ENCODE measurements at regions not wholly inside any gene's neighbourhood (a gene's known extent, or its start where the extent isn't known, plus 50 kb on each side); places are given as distances from the start of the nearest gene placed in this dataset.

DNA sequence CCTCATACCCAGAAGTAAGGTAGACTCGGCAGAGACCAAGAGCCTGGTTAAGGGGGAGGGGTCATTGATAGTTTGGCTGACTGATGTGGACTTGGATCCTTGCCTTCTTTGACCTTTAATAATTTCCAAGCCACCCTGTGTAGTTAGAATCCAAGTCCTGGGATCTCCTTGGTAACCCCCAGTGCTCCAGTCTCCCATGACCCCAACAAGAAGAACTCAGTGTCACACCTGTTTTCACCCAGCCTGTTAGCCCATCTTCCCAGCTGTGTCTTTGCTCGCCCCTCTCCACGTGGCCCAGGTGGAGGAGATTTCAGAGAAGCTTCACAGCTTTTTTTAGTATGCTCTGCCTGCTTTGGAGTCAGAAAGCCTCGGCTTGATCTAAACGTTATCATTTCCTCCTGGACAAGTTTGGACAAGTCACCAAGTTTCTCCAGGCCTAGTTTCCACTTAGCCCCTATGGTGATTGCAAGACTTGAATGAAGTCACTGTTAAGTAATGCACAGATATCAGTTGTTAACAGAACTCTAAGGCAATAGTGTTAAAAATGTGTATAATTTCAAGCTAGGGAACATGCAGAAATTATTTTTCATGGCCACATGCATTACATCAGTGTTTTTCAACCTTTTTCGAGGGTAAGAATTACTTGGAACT lies 170.0 kb downstream of the TMEM38B start:
- no peak for DNase-seq

DNA sequence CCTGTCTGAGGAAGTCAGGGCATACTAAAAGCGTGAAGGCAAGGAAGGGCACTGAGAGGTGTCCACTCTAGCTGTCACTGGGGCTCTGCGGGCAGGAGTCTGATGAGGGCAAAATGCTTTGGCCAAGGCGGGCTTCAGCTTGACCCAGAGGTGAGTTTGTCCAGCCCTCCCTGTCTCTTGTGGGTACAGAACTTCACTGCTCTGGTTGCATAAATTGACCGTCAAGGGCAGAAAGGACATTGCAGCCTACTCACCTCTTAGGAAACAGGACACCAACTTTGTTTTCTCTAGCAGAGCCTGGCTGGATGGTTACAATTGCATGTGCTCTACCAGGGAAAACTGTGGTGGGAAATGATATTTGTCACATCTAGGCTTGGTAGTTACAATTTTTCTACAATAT lies 170.9 kb downstream of the TMEM38B start:
- no peak for DNase-seq

GRCh38 chr9:105871540-105871939 lies 177.2 kb downstream of the TMEM38B start:
- DNase-seq, result no peak

- DNase-seq, result no peak
These were observed 179.5 kb downstream of the TMEM38B start for GRCh38 chr9:105873801-105874200.

- DNase-seq, result no peak
These were observed 183.4 kb downstream of the TMEM38B start for GRCh38 chr9:105877721-105878120.

DNA sequence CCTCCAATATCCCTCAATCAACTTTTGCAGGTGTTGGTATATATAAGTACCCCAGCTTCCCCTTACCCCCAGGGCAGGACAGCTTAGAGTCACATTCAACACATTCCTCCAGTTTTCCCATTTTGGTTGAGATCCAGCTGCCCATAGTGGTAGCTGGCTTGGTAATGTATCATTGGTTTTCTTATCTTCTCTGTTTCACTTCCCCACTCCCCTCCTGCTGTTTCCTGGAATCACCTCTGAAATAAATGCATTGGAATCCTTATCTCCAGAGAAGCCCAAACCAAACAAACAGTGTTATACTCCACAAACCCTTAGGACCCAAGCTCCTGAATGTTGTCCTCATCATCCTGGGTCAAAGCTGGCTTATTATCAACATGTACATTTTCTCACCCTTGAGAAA lies 184.8 kb downstream of the TMEM38B start:
- DNase-seq, result no peak

DNA sequence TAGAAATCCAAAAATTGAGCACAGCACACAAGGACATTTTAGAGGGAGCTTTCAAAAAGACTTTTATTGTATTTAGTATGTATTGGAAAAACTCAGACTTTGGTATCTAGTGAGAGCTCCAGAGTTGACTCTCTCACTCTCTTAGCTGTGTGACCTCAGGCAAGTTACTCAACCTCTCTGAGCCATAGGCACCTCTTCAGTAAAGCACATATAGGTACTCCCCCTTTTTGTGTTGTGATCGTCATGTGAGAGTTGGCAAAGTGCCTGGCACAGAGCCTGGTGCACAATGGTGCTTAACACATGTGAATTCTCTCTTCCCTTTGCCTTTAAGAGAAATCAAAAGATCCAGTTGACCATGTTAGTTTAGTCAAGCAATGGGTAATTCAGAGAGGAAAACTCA lies 186.2 kb downstream of the TMEM38B start:
- DNase-seq, result no peak

- no peak for DNase-seq
These were observed 186.7 kb downstream of the TMEM38B start for GRCh38 chr9:105881021-105881420.

GRCh38 chr9:105881654-105882349 lies 187.5 kb downstream of the TMEM38B start:
- peak; percentile 33 to 81 for DNase-seq

DNA sequence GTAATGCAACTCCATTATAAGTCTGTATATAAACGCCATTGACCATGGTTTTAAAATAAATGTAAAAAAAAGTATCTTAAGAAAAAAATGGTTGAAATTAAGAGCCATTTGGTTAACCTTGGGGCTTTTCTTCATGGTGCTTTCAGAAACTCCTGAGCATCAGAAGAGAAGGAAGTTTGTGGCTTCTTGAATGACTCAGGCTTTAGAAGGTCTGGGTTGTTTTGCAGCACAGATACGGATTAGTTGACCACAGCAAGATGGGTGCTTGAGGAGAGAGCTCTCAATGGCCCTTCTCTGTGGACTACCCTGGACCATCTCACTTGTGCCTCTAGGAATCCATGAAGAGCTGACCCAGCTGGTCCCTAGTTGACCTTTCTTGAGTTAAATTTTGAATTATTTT lies 189.5 kb downstream of the TMEM38B start:
- DNase-seq, result no peak

DNA sequence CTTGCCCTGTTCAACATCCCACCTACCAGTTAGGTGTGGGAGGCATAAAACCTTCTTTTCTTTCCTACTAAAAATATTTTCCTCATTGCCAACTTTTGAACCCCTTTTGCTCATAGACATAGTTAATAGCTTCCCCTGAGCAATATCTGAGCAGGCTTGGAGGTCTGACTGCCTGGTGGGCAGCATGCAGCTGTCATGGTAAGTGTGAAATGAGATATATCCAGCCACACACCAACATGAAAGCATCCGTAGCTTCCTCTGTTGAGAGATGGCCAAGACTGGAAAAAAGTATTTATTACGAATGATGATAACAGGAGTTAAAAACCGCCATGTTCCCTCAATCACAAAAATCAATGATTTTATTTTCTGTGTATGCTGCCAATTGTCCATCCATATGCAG lies 190.1 kb downstream of the TMEM38B start:
- no peak for DNase-seq

- no peak for DNase-seq
These were observed 191.8 kb downstream of the TMEM38B start for GRCh38 chr9:105886136-105886535.

- DNase-seq, result no peak
These were observed 193.3 kb downstream of the TMEM38B start for GRCh38 chr9:105887679-105888078.

GRCh38 chr9:105890046-105890822 lies 195.9 kb downstream of the TMEM38B start:
- no peak for DNase-seq

- DNase-seq, result no peak
These were observed 205.8 kb downstream of the TMEM38B start for GRCh38 chr9:105900123-105900522.

GRCh38 chr9:105901514-105902109 lies 207.3 kb downstream of the TMEM38B start:
- DNase-seq, result no peak

- no peak for DNase-seq
These were observed 213.7 kb downstream of the TMEM38B start for GRCh38 chr9:105908069-105908468.

- DNase-seq, result no peak
These were observed 217.0 kb downstream of the TMEM38B start for GRCh38 chr9:105911104-105911911.

DNA sequence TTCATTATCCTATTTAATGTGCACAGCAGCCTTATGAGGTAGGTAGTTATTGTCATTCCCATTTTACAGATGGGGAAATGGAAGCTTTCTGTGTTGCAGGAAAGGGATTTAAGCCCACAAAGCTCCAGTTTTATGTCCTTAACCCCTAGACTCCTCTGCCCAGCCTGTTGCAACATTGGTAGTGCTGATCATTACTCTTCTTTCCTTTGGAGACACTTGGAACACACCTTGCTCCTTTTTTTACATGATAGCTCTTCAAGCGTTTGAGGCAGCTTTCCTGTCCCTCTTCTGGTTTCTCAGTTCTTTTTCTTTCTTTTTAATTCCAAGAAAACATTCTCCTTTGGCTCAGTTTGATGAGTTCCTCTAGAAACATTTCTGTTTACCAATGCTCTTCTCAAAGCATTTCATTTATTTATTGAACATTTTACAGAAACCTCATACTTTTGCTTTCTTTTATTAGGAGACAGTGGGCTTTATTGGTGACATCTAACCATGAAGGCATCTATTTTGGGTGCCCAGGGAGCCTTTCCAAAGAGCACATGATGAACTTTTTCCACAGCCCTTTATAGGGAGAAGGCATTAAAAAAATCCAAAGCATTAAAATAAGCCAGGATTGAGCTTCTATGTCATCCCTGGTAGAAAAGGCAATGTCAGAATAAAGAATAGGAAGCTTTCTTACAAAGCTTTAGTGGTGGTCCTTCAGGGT lies 218.0 kb downstream of the TMEM38B start:
- no peak for DNase-seq

GRCh38 chr9:105912863-105913516 lies 218.6 kb downstream of the TMEM38B start:
- no peak for DNase-seq

DNA sequence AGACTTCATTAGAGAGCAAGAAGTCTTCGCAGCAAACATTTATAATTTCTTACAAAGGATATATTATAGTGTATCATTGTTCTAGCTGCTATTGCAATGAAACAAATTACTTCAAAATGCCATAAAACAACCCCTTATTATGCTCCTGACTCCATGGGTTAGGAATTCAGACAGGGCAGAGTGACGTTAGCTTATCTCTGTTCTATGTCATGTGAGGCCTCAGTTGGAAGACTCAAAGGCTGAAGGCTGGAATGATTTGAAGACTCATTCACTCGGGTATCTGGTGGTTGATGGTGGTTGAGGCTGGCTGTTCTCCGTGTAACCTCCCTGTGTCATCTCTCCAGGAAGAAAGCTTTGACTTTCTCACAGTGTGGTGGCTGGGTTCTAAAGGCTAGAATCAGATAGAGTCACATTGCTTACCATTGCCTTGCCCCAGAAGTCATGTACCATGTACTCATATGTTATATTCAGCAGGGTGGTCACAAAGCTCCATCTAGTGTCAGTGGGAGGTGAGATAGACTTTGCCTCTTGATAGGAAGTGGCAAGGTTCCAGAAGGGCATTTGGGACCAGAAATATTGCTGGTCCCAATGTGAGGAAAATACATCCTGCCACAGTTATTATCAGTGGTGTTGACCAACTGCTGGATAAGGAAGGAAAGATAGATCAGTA lies 226.9 kb downstream of the TMEM38B start:
- no peak for DNase-seq

Data from inflammatory macrophage treated with lipopolysaccharide for 1 hour (primary cell).